ENCODE measurements at regions not wholly inside any gene's neighbourhood (a gene's known extent, or its start where the extent isn't known, plus 50 kb on each side); places are given as distances from the start of the nearest gene placed in this dataset.

DNA sequence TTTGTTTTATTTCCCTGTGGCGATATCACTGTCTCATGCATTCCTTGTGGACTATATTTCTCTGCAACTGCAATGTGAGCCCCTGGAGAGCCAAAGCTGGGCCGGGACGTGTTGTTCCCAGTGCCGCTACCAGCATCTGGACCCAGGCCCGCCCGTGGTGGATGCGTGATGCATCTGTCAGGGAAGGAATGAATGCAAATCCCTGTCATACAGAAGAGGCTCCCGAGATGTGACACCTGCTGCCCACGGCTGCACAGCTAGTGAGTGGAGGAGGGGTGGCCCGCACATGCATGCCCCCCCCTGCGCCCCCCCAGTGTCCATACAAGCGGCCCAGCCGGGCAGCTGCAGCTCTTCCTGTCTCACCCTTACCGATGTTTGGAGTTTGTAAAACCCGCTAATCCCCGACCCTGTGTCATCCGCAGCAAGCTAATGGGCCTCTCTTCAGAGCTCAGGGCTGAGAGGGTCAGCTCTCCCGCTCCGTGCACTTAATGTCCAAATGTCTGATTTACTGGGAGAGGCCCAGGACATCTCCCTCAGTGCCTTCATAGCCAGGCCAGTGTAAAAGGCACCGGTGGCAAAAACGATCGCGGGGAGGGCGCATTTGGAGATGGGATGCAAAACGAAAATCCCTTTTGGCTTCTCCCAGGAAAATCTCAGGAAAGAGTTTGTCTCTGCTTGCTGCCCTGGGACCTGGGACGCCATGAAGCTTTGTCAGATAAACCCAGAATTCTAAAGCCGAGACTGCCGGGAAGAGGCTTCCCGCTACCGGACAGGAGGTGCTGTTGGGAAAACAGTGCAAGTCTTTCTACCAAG, 91.8 kb downstream of the FOXL1 start:
- TF ChIP-seq EZH2phosphoT487 (IDR thresholded peaks at IDR 0.05; ENCODE audit: insufficient read depth, low read depth): no peak
- TF ChIP-seq EZH2 (IDR thresholded peaks at IDR 0.05; ENCODE audit: insufficient read depth, poor library complexity, severe bottlenecking): no peak

Data from GM23248 (cell line).